ENCODE measurements at regions not wholly inside any gene's neighbourhood (a gene's known extent, or its start where the extent isn't known, plus 50 kb on each side); places are given as distances from the start of the nearest gene placed in this dataset.

DNA sequence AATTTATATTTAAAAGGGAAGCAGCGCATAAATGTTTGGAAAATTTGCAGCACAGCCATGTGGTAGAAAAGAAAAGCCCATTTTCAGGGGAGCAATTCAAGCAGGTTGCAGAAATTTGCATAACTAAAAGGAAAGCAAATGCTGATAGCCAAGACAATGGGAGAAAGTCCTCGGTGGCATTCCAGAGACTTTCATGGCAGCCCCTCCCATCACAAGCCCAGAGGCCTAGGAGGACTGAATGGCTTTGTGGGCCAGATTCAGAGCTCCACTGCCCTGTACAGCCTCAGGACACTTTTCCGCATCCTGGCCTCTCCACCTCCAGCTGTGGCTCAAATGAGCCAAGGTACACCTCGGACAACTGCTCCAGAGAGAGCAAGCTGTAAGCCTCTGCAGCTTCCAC lies 462.9 kb downstream of the CDK5RAP2 start:
- TF ChIP-seq, protein P1, sequence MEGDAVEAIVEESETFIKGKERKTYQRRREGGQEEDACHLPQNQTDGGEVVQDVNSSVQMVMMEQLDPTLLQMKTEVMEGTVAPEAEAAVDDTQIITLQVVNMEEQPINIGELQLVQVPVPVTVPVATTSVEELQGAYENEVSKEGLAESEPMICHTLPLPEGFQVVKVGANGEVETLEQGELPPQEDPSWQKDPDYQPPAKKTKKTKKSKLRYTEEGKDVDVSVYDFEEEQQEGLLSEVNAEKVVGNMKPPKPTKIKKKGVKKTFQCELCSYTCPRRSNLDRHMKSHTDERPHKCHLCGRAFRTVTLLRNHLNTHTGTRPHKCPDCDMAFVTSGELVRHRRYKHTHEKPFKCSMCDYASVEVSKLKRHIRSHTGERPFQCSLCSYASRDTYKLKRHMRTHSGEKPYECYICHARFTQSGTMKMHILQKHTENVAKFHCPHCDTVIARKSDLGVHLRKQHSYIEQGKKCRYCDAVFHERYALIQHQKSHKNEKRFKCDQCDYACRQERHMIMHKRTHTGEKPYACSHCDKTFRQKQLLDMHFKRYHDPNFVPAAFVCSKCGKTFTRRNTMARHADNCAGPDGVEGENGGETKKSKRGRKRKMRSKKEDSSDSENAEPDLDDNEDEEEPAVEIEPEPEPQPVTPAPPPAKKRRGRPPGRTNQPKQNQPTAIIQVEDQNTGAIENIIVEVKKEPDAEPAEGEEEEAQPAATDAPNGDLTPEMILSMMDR (IDR thresholded peaks at IDR 0.05): no peak
- no peak for DNase-seq (ENCODE audit: low spot score)
- Histone ChIP-seq H3K27me3 (no peaks in the 10 kb centered on the region), H3K36me3 (no peaks in the 10 kb centered on the region), H3K27ac (no peak overlapping the region), H3K9me3 (no peaks in the 10 kb centered on the region), H3K4me3 (no peak overlapping the region), H3K4me1 (no peaks in the 10 kb centered on the region)

DNA sequence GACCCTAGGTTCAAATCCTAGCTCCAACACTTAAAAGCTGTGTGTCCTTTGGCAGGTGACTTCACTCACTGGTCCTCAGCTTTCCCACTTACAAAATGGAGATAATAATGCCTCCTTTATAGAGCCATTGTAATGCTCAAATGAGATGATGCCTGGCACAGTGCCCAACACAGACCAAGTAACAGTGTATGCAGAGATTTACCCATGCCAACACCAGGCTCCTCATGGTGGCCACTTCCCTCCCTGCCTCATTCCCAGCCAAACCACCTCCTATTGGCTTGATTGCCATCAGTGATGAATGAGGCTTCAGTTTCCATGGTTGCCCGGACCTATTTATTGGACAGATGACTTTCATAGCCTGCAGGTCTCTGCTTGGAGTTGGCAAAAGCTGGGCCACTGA lies 469.4 kb downstream of the CDK5RAP2 start:
- Histone ChIP-seq H3K4me1 (no peaks in the 10 kb centered on the region), H3K4me3 (no peak overlapping the region), H3K9me3 (no peaks in the 10 kb centered on the region), H3K27me3 (no peaks in the 10 kb centered on the region), H3K27ac (no peak overlapping the region), H3K36me3 (no peaks in the 10 kb centered on the region)
- DNase-seq (ENCODE audit: low spot score): no peak
- TF ChIP-seq, protein P1 (IDR thresholded peaks at IDR 0.05): no peak

DNA sequence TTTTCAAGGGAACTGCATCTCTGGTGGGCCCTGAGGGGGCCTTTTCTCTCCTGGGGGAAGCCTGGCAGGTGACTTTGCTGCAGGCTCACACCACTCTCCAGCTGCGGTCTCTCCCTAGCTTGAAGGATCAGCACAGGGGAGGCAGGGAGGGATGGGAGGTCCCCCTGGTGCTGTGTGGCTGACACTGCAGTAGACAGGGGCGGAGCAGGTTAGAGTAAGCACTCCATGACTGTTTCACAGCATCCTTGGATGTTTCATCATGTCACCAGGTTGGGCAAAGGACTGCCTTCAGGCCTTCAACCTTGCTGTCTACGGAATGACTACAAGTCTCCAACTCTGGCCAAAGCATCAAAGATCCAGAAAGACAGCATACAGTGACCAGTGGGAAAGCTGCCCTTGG lies 470.7 kb downstream of the CDK5RAP2 start:
- no peaks in the 10 kb centered on the region for H3K9me3 ChIP-seq
- DNase-seq (ENCODE audit: low spot score): no peak
- TF ChIP-seq, protein P1 (IDR thresholded peaks at IDR 0.05): no peak
- no peaks in the 10 kb centered on the region for H3K27me3 ChIP-seq
- H3K27ac ChIP-seq: no peak overlapping the region
- H3K4me1 ChIP-seq: no peaks in the 10 kb centered on the region
- no peak overlapping the region for H3K4me3 ChIP-seq
- H3K36me3 ChIP-seq: no peaks in the 10 kb centered on the region

DNA sequence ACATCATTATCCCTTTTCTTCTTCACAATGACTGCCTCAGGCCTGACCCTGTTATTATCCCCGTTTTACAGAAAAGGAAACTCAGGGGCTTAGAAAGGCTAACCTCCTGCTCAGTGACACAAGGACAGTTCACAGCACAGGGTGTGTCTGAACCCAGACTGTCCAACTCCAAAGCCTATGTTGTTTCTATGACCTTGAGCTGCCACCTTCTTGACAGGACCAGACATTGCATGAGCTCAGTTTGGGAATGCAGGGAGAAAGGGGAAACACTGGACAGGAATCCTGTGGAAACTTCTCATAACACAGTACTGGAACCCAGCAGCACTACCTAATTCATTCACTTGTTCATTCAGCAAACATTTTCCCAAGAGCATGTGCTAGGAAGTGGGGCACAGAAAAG lies 472.8 kb downstream of the CDK5RAP2 start:
- no peak for DNase-seq (ENCODE audit: low spot score)
- Histone ChIP-seq H3K36me3 (no peaks in the 10 kb centered on the region), H3K4me1 (no peaks in the 10 kb centered on the region), H3K27ac (no peak overlapping the region), H3K9me3 (no peaks in the 10 kb centered on the region), H3K4me3 (no peak overlapping the region), H3K27me3 (no peaks in the 10 kb centered on the region)
- TF ChIP-seq, protein P1 (IDR thresholded peaks at IDR 0.05): no peak

DNA sequence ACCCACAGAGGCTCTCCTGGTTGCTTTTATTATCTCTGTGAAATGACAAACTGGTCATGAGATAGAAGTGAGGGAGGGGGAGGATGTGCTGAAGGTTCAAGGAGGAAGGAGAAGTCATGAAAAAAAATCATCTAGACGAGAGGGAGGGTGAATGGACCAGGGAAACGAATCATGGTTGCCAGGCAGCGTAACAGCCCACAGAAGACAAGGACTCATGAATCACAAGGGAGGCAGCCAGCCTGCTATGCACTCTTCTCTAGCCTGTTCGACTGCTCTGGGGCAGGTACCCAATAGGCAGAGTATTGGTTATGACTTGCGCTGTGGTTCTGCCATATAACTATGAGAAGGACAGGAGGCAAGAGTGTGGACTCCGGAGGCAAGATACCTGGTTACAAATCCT lies 475.2 kb downstream of the CDK5RAP2 start:
- Histone ChIP-seq H3K4me1 (no peaks in the 10 kb centered on the region), H3K36me3 (no peaks in the 10 kb centered on the region), H3K27ac (no peak overlapping the region), H3K4me3 (no peak overlapping the region), H3K9me3 (no peaks in the 10 kb centered on the region), H3K27me3 (no peaks in the 10 kb centered on the region)
- TF ChIP-seq, protein P1 (IDR thresholded peaks at IDR 0.05): no peak
- no peak for DNase-seq (ENCODE audit: low spot score)

DNA sequence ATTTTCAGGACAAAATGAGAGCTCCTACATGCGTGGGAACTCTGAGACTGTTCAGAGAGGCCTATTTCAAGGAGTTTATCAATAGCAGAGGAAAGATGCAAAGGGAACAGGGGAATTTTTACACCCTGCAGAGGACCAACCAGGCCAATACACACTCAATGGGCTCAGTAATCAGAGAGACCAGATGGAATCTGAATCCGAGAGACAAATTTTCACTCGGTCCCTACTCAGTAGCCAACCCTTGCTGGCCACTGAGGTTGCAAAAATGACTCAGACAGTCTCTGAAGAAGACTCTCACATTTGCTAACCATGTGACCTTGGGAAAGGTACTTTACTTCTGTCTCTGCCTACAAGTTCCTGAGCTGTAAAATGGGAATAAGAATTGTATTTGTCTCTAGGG lies 479.4 kb downstream of the CDK5RAP2 start:
- no peak for DNase-seq (ENCODE audit: low spot score)
- Histone ChIP-seq H3K36me3 (no peaks in the 10 kb centered on the region), H3K4me3 (no peak overlapping the region), H3K9me3 (no peaks in the 10 kb centered on the region), H3K27ac (no peak overlapping the region), H3K27me3 (no peaks in the 10 kb centered on the region), H3K4me1 (no peaks in the 10 kb centered on the region)
- TF ChIP-seq, protein P1 (IDR thresholded peaks at IDR 0.05): no peak

All from right atrium auricular region (tissue), 2 donors.